ENCODE measurements at regions not wholly inside any gene's neighbourhood (a gene's known extent, or its start where the extent isn't known, plus 50 kb on each side); places are given as distances from the start of the nearest gene placed in this dataset.

- DNase-seq, result no peak
These were observed 135.1 kb upstream of the MYLIP start for GRCh38 chr6:15993716-15994228.

- no peak for DNase-seq
These were observed 138.7 kb upstream of the MYLIP start for GRCh38 chr6:15990179-15990578.

- no peak for DNase-seq
These were observed 139.5 kb upstream of the MYLIP start for GRCh38 chr6:15989397-15989796.

GRCh38 chr6:15987569-15987968 is 141.3 kb upstream of the MYLIP start:
- no peak for DNase-seq

- no peak for DNase-seq
These were observed 142.8 kb upstream of the MYLIP start for GRCh38 chr6:15986027-15986629.

GRCh38 chr6:15985379-15985959 is 143.4 kb upstream of the MYLIP start:
- no peak for DNase-seq

- no peak for DNase-seq
These were observed 146.9 kb upstream of the MYLIP start for GRCh38 chr6:15981956-15982355.

- no peak for DNase-seq
These were observed 148.1 kb upstream of the MYLIP start for GRCh38 chr6:15980801-15981200.

- no peak for DNase-seq
These were observed 150.5 kb upstream of the MYLIP start for GRCh38 chr6:15978426-15978825.

- DNase-seq, result no peak
These were observed 151.8 kb upstream of the MYLIP start for GRCh38 chr6:15977050-15977449.

- DNase-seq, result no peak
These were observed 154.1 kb upstream of the MYLIP start for GRCh38 chr6:15974817-15975216.

GRCh38 chr6:15970517-15970916 is 158.4 kb upstream of the MYLIP start:
- DNase-seq, result no peak

- no peak for DNase-seq
These were observed 159.6 kb upstream of the MYLIP start for GRCh38 chr6:15969236-15969778.

- no peak for DNase-seq
These were observed 160.4 kb upstream of the MYLIP start for GRCh38 chr6:15968519-15968918.

GRCh38 chr6:15966000-15966520 is 162.8 kb upstream of the MYLIP start:
- no peak for DNase-seq

GRCh38 chr6:15962449-15962764 is 166.5 kb upstream of the MYLIP start:
- no peak for DNase-seq

- no peak for DNase-seq
These were observed 167.0 kb upstream of the MYLIP start for GRCh38 chr6:15961635-15962448.

- no peak for DNase-seq
These were observed 167.9 kb upstream of the MYLIP start for GRCh38 chr6:15960740-15961634.

- DNase-seq, result no peak
These were observed 171.2 kb upstream of the MYLIP start for GRCh38 chr6:15957655-15958169.

- DNase-seq, result no peak
These were observed 172.4 kb upstream of the MYLIP start for GRCh38 chr6:15956205-15957106.

- no peak for DNase-seq
These were observed 173.4 kb upstream of the MYLIP start for GRCh38 chr6:15955484-15955883.

All from activated CD8-positive, alpha-beta memory T cell treated with anti-CD3 and anti-CD28 coated beads, Interleukin-2, amount 50 U/mL, for 48 hours (primary cell).